ENCODE measurements at regions not wholly inside any gene's neighbourhood (a gene's known extent, or its start where the extent isn't known, plus 50 kb on each side); places are given as distances from the start of the nearest gene placed in this dataset.
"Not testable (repeated sequence)": the region's sequence is repeated elsewhere in the genome, so short reads cannot be mapped to it uniquely, and the experiment has no call there.

DNA sequence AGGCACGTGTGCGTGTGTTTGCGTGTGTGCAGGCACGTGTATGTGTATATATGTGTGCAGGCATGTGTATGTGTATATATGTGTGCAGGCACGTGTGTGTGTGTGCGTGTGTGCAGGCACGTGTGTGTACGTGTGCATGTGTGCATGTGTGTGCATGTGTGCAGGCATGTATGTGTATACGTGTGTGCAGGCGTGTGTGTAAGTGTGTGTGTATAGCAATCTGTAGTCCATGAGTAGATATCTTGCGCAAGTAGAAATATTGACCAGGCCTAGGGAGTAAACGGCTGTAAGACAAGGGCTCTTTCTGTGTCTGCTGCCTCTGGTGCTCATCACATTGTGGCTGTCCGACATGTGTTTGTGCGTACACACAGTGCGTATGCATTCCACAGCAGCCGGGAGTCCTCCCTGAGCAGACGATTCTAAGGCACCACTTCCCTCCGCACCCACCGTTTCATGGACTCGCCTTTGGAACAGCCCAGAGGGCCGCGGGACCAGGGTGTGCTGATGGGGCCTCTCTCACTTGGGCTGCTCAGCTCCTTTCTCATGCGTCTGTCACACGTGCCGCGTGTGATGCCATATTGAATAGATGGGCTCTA is 167.6 kb downstream of the ERMARD start:
- H3K36me3 ChIP-seq (ENCODE audit: insufficient read depth, low read depth, low read length): no peaks in the 10 kb centered on the region
- H3K4me3 ChIP-seq (ENCODE audit: low read length): no peak overlapping the region
- no peaks in the 10 kb centered on the region for H3K9me3 ChIP-seq (ENCODE audit: insufficient read depth, low read depth, low read length)
- H3K4me1 ChIP-seq (ENCODE audit: insufficient read depth, low read length): no peaks in the 10 kb centered on the region
- no peak overlapping the region for H3K9ac ChIP-seq (ENCODE audit: low read depth, low read length)
- no peaks in the 10 kb centered on the region for H3K27me3 ChIP-seq (ENCODE audit: insufficient read depth, low read length)
- no peak overlapping the region for H3K27ac ChIP-seq (ENCODE audit: low read length)

DNA sequence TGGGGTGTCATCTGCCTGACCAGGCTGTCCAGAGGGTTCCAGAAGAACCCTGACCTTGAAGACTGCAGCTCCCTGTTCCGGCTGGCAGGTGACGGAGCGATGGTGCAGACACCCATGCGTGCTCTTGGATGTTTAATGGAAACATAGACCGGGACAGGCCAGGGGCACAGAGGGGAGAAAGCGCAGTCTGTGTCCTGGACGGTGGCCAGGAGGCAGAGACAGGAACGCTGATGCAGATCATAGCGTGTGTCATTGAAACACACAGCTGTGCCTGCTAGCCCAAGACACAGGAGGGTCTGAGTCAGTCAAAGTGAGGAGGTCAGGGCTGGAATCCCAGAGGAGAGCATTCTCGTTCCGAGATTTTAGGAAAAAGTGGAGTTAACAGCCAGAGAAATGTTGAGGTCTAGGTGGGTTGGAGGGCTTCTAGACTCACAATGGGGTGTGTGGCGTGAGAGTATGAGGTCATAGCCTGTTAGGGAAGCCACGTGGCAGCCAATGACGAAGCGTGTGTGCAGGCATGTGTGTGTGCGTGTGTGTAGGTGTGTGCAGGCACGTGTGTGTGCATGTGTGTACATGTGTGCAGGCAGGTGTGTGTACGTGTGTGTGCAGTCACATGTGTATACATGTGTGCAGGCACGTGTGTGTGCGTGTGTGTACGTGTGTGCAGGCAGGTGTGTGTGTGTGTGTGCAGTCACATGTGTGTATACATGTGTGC is 167.0 kb downstream of the ERMARD start:
- H3K9me3 ChIP-seq (ENCODE audit: insufficient read depth, low read depth, low read length): no peaks in the 10 kb centered on the region
- no peak overlapping the region for H3K9ac ChIP-seq (ENCODE audit: low read depth, low read length)
- H3K4me1 ChIP-seq (ENCODE audit: insufficient read depth, low read length): no peaks in the 10 kb centered on the region
- H3K4me3 ChIP-seq (ENCODE audit: low read length): no peak overlapping the region
- H3K36me3 ChIP-seq (ENCODE audit: insufficient read depth, low read depth, low read length): no peaks in the 10 kb centered on the region
- H3K27ac ChIP-seq (ENCODE audit: low read length): no peak overlapping the region
- no peaks in the 10 kb centered on the region for H3K27me3 ChIP-seq (ENCODE audit: insufficient read depth, low read length)

DNA sequence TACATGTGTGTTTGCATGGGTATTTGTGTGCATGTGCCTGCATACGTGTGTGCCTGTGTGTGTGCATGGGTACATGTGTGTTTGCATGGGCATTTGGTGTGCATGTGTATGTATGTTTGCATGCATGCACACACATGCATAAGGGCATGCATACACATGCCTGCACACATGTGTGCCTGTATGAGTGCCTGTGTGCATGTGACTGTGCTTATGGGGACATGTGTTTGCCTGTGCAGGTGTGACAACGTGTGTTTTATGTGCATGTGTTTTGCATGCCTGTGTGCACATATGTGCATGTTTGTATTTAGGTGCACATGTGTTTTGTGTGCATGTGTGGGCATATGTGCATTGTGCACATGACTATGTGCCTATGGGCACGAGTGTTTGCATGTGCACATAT is 165.7 kb downstream of the ERMARD start:
- Histone ChIP-seq H3K27ac (ENCODE audit: low read length) (no peak overlapping the region), H3K4me1 (ENCODE audit: insufficient read depth, low read length) (no peaks in the 10 kb centered on the region), H3K36me3 (ENCODE audit: insufficient read depth, low read depth, low read length) (no peaks in the 10 kb centered on the region), H3K9me3 (ENCODE audit: insufficient read depth, low read depth, low read length) (no peaks in the 10 kb centered on the region), H3K9ac (ENCODE audit: low read depth, low read length) (no peak overlapping the region), H3K27me3 (ENCODE audit: insufficient read depth, low read length) (no peaks in the 10 kb centered on the region), H3K4me3 (ENCODE audit: low read length) (no peak overlapping the region)

DNA sequence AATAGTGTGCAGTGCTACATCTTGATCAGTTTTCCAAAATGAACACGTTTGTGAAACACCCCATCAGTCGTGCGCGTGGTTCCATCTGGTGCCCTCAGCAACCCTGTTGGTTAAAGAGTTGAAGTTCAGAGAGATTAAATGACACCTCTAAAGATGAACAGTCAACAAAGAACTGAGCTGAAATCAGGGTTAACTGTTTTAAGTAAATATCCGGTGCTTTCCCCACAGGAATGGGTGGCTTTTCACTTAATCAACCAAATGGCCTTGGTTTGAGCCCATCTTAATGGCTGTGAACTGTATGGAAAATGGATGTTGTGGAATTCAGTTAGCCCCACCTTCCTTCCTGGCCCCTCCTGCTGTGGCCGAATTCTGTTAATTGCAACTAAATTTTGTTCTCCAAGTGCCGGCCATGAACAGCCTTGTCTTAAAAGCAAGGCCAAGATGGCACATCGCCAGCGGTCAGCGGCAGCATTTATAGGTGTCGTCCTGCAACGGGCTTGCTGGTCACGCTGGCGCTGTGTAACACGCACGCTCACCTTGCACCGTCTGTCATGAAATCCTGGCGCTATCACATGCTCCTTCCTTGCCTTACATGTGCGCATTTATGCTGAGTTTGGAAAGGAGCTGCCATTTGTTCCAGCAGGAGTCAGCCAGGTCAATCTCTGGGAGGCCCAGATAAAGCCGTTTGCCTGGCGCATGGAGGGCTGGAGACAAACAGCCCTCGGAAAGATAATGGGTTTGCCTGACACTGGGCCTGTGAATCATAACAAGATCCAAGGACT is 164.5 kb downstream of the ERMARD start:
- Histone ChIP-seq H3K4me1 (ENCODE audit: insufficient read depth, low read length) (no peaks in the 10 kb centered on the region), H3K27ac (ENCODE audit: low read length) (no peak overlapping the region), H3K27me3 (ENCODE audit: insufficient read depth, low read length) (no peaks in the 10 kb centered on the region), H3K9me3 (ENCODE audit: insufficient read depth, low read depth, low read length) (no peaks in the 10 kb centered on the region), H3K9ac (ENCODE audit: low read depth, low read length) (no peak overlapping the region), H3K4me3 (ENCODE audit: low read length) (no peak overlapping the region), H3K36me3 (ENCODE audit: insufficient read depth, low read depth, low read length) (no peaks in the 10 kb centered on the region)

DNA sequence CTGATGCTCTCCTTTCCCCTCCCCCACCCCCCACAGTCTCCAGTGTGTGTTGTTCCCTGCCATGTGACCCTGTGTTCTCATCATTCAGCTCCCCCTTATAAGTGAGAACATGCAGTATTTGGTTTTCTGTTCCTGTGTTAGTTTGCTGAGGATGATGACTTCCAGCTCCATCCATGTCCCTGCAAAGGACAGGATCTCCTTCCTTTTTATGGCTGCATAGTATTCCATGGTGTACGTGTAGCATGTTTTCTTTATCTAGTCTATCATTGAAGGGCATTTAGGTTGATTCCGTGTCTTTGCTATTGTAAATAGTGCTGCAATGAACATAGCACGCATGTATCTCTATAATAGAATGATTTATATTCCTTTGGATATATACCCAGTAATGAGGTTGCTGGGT is 162.3 kb downstream of the ERMARD start:
- not testable (repeated sequence) for H3K36me3 ChIP-seq (ENCODE audit: insufficient read depth, low read depth, low read length); H3K27me3 ChIP-seq (ENCODE audit: insufficient read depth, low read length); H3K4me3 ChIP-seq (ENCODE audit: low read length); H3K27ac ChIP-seq (ENCODE audit: low read length); H3K4me1 ChIP-seq (ENCODE audit: insufficient read depth, low read length); H3K9me3 ChIP-seq (ENCODE audit: insufficient read depth, low read depth, low read length); H3K9ac ChIP-seq (ENCODE audit: low read depth, low read length)

DNA sequence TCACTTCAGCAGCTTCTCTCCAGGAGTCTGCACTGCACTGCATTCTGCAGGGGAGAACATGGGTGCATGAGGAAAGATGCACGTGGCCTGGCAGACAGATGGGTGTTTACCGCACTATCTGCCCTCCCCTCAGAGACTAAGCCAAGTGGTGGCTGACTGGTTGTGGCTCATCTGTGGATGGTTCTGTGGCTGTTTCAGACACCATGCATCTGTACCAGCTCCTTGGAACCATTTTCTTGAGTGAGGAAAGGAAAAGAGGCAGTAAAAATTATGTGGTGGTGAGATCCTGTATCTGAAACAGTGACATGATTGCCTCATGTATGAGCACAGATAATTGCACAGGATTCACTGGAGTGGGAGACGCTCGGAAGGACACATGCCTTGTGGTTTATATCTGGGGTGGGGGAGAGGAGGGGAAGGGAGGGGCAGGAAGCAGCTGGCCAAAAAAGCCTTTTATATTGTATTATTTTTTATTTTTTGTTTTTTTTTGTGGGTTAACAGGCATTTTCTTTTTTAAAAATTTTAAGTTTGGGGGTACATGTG is 161.7 kb downstream of the ERMARD start:
- no peak overlapping the region for H3K4me3 ChIP-seq (ENCODE audit: low read length)
- H3K27me3 ChIP-seq (ENCODE audit: insufficient read depth, low read length): no peaks in the 10 kb centered on the region
- no peak overlapping the region for H3K9ac ChIP-seq (ENCODE audit: low read depth, low read length)
- H3K4me1 ChIP-seq (ENCODE audit: insufficient read depth, low read length): no peaks in the 10 kb centered on the region
- H3K27ac ChIP-seq (ENCODE audit: low read length): no peak overlapping the region
- H3K9me3 ChIP-seq (ENCODE audit: insufficient read depth, low read depth, low read length): no peaks in the 10 kb centered on the region
- no peaks in the 10 kb centered on the region for H3K36me3 ChIP-seq (ENCODE audit: insufficient read depth, low read depth, low read length)

DNA sequence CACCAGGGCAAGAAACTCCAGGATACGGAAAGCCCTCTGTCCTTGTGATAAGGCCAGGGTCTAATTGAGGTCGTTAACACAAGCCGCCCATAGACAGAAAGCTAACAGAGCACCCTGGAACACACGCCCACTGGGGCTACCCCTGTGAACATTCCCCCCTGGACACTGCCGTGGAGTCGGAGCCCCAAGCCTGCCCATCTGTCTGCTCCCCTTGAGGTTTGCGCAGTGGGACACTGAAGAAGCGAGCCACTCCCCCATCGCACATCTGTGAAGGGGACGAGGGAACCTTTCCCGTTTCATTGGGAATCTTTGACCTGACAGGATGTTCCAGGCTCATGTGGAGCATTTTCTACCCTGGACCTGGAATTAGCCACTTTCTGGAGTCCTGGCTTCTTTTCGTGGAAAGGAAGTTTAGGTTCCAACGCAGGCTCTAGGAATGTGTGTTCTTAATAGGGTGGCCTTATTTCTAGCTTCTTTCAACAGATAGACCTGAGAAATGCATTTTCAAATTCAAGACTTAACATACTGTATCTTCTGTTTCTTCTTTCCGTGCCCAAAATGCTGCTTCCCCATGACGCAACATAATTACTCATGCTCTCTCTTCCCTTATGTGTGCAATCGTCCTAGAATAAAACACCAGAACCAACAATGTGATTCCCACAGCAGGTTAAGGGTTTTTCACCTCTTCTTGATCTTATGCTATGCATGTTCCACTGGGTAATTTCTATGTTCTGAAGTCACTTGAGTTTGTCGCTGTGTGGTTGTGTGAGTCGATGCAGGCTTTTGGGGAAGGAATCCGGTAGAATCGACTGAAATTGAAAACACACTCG is 161.1 kb downstream of the ERMARD start:
- Histone ChIP-seq H3K27ac (ENCODE audit: low read length) (no peak overlapping the region), H3K4me1 (ENCODE audit: insufficient read depth, low read length) (no peaks in the 10 kb centered on the region), H3K4me3 (ENCODE audit: low read length) (no peak overlapping the region), H3K9ac (ENCODE audit: low read depth, low read length) (no peak overlapping the region), H3K27me3 (ENCODE audit: insufficient read depth, low read length) (no peaks in the 10 kb centered on the region), H3K9me3 (ENCODE audit: insufficient read depth, low read depth, low read length) (no peaks in the 10 kb centered on the region), H3K36me3 (ENCODE audit: insufficient read depth, low read depth, low read length) (no peaks in the 10 kb centered on the region)

DNA sequence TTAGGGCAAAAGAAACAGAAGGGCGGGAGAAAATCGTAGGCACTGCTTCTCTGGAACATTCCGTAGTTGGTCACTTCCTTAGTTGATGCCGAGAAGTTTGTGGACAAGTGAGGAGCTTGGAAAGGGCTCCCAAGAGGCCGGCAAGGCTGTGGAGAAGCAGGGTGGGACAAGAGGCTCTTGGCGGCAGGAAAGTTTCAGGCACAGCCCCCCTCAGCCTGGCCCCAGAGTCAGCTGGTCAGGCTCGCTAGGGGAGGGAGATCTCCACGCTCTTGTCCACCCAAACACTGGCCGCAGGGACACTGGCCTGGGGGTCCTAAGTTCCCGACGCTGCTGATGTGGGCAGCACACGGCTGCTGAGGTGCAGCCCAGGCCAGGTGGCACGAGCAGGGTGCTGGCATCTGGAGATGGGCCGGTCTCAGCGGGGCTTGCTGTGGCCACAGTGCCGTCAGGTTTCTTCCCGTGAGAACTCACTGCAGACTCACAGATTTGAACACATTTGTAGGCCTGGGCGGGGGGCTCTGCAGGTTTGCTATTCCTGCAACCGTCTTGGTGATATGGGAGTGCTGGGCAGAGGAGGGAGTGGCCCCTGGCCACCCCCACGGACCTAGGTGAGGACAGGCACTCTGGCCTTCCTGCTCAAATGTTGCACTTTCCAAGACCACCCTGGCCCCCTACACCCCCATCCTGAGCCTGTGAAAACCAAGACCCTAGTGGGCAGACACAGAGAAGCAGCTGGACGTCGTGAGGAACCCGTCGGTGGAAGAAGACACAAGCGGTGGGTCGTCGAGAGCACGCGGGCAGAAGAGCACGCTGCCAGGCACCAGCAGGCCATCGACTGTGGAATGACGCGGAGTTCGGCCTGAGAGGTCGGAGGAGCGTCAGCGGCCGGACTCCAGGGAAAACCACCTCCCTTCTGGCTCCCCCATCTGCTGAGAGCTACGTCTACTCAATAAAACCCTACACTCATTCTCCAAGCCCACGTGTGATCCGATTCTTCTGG is 160.1 kb downstream of the ERMARD start:
- no peak overlapping the region for H3K4me3 ChIP-seq (ENCODE audit: low read length)
- no peak overlapping the region for H3K27ac ChIP-seq (ENCODE audit: low read length)
- H3K9ac ChIP-seq (ENCODE audit: low read depth, low read length): no peak overlapping the region
- H3K27me3 ChIP-seq (ENCODE audit: insufficient read depth, low read length): no peaks in the 10 kb centered on the region
- no peaks in the 10 kb centered on the region for H3K9me3 ChIP-seq (ENCODE audit: insufficient read depth, low read depth, low read length)
- H3K36me3 ChIP-seq (ENCODE audit: insufficient read depth, low read depth, low read length): no peaks in the 10 kb centered on the region
- H3K4me1 ChIP-seq (ENCODE audit: insufficient read depth, low read length): no peaks in the 10 kb centered on the region

DNA sequence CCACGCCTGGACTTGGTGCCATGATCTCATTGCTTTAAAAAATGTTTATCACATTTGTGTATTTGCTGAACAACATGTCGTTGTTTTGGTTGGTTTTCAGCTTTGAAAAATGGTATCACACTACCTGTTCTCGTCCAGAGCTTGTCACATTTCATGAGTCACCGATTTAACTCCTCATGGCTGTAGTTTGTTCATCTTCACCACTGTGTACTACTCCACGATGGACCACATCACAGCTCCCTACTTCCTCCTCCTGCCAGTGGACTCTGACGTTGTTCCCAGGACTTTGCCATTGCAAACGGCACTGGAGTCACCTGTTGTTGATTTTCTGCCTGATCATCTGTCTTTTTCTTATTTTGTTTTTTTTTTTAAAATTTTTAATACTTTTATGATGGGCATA is 157.7 kb downstream of the ERMARD start:
- H3K9ac ChIP-seq (ENCODE audit: low read depth, low read length): no peak overlapping the region
- no peak overlapping the region for H3K4me3 ChIP-seq (ENCODE audit: low read length)
- H3K4me1 ChIP-seq (ENCODE audit: insufficient read depth, low read length): no peaks in the 10 kb centered on the region
- no peaks in the 10 kb centered on the region for H3K36me3 ChIP-seq (ENCODE audit: insufficient read depth, low read depth, low read length)
- no peaks in the 10 kb centered on the region for H3K9me3 ChIP-seq (ENCODE audit: insufficient read depth, low read depth, low read length)
- H3K27me3 ChIP-seq (ENCODE audit: insufficient read depth, low read length): no peaks in the 10 kb centered on the region
- H3K27ac ChIP-seq (ENCODE audit: low read length): no peak overlapping the region

DNA sequence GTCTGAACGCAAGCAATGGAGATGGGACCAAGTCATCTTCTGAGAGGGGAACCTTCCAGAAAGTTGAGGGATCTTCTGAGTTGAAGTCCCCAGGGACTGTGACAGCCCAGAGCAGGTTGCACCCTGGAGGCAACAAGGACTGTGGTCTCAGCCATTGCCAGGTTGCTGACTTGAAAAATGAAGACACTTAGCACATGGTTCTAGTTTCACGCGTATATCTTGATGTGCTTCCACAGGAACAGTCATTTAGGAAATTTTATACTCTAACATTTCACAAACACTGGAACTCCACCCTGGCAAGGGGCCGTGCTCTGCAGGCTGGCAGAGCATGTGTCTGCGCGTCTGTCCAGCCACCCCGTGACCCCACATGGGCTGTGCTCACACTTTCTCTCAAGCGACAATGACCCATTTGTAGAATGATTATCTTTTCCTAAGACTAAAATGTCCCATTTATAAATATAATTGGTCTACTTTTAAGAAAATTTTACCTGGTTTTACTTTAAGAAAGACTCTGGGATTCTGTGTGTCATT is 157.0 kb downstream of the ERMARD start:
- Histone ChIP-seq H3K4me1 (ENCODE audit: insufficient read depth, low read length) (no peaks in the 10 kb centered on the region), H3K27me3 (ENCODE audit: insufficient read depth, low read length) (no peaks in the 10 kb centered on the region), H3K36me3 (ENCODE audit: insufficient read depth, low read depth, low read length) (no peaks in the 10 kb centered on the region)

More for the DNA sequence above, 157.0 kb downstream of the ERMARD start:
- H3K9me3 ChIP-seq (ENCODE audit: insufficient read depth, low read depth, low read length): no peaks in the 10 kb centered on the region
- H3K9ac ChIP-seq (ENCODE audit: low read depth, low read length): no peak overlapping the region
- no peak overlapping the region for H3K4me3 ChIP-seq (ENCODE audit: low read length)
- no peak overlapping the region for H3K27ac ChIP-seq (ENCODE audit: low read length)

All from iPS-20b (cell line).